ENCODE measurements at regions not wholly inside any gene's neighbourhood (a gene's known extent, or its start where the extent isn't known, plus 50 kb on each side); places are given as distances from the start of the nearest gene placed in this dataset.

DNA sequence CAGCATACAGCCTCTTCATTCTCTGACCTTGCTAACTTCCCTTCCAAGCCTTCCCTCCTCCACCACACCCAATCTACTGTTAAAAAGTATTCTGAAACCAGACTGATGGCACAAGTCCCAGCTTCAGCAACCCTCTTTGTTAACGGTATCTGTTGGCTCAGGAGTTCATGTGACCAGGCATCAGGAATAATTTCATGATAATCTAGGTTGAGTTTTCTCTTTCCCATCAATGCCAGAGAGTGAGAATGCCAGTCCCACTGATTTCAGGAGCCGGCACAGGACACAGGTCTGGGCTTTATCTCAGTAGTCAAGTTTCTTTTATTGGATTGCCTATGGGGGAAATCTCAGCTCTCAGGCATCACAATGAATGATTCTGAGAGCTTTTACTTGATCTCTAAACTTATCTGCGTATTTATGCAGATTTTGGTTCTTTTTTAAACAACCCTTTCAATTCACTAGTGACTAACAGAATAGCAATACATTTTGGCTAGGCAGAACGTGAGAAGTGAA is 231.0 kb upstream of the LYZL1 start:
- no peaks in the 10 kb centered on the region for H3K9me3 Mint-ChIP-seq
- H3K27me3 Mint-ChIP-seq = no peaks in the 10 kb centered on the region
- ATAC-seq (replicated peaks) (no peak), DNase-seq (no peak)
- H3K4me1 Mint-ChIP-seq = no peaks in the 10 kb centered on the region
- no peak overlapping the region for H3K27ac Mint-ChIP-seq
- H3K4me3 Mint-ChIP-seq = no peak overlapping the region
- no peaks in the 10 kb centered on the region for H3K36me3 Mint-ChIP-seq

DNA sequence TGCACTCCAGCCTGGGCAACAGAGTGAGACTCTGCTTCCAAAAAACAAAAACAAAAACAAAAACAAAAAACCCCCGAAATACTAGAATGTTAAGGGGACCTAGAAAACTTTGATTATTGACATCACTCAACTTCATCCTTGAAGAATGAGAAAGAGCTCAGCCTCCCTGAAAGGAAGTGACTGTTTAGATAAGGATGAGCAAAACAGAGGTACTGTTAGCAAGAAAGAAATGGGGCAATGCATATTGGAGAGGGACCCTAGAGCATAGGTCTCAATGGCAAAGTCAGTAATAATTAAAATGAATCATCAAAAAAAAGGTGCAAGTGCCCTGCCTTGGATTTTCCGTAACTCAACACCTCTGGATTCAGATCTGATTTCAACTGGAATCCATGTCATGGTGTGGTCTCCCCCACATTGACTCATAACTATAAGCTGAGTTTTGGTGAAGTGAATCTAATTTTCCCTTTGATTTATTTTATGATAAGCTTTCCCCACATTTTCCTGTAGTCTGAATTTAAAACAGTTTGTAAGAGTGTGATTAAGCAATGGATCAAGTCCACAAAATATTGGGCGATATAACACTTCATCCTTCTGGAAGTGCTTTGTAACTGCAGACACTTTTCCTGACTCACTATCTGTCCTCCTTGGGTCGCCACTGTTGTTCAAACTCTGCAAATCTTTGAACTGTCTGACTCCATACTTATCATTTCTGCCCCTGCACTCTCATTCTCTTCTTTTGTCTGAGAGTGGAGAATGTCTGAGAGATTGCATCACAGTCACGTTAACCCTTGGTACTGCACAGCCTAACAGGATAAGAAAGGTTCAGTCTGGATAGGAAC is 224.8 kb upstream of the LYZL1 start:
- no peak for DNase-seq
- Mint-ChIP-seq H3K4me3 (no peak overlapping the region), H3K4me1 (no peaks in the 10 kb centered on the region), H3K9me3 (no peaks in the 10 kb centered on the region), H3K36me3 (no peaks in the 10 kb centered on the region), H3K27ac (no peak overlapping the region), H3K27me3 (peaks cover 0 to 4% of the 10 kb centered on the region in 2 donors)
- no peak for ATAC-seq (replicated peaks)

DNA sequence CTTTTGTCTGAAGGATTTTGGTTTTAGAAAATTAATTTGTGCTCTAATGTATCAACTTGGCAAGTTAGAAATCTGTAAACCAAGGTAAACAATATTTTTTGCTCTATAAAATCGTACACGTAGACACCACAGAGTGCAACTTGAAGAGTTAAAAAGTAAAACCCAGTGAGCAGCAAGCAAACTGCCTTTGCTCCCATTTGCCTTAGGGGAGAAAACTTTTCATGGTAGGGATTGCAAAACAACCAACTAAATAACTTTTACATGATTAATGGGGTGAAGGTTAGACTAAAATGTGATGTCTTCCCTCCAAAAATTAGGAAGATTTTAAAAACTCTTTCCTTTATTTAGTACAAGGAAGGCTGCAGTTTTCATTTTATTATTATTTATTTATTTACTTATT is 224.2 kb upstream of the LYZL1 start:
- Mint-ChIP-seq H3K4me1 (no peaks in the 10 kb centered on the region), H3K4me3 (no peak overlapping the region), H3K27ac (no peak overlapping the region), H3K27me3 (peaks cover 0 to 4% of the 10 kb centered on the region in 2 donors), H3K36me3 (no peaks in the 10 kb centered on the region), H3K9me3 (no peaks in the 10 kb centered on the region)
- ATAC-seq (replicated peaks) = no peak
- no peak for DNase-seq

DNA sequence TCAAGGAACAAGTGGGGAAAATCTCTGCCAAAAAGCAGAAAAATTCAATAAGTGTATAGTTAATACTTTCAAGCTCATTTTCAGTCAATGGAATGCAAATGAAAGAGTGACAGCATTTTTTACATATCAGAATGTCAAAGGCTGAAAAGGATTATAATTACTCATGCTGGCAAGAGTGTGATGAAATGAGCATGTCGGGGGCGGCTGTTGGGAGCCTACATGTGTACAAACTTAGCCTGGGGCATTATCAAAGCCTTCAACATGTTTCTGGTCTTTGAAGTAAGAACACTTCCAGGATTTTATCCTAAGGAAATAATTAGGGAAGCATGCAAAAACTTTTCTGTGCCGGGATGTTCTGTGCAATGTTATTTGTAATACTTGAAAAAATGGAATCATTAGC is 221.7 kb upstream of the LYZL1 start:
- Mint-ChIP-seq H3K27me3 (peaks cover 0 to 4% of the 10 kb centered on the region in 2 donors), H3K36me3 (no peaks in the 10 kb centered on the region)
- ATAC-seq (replicated peaks) = no peak

DNA sequence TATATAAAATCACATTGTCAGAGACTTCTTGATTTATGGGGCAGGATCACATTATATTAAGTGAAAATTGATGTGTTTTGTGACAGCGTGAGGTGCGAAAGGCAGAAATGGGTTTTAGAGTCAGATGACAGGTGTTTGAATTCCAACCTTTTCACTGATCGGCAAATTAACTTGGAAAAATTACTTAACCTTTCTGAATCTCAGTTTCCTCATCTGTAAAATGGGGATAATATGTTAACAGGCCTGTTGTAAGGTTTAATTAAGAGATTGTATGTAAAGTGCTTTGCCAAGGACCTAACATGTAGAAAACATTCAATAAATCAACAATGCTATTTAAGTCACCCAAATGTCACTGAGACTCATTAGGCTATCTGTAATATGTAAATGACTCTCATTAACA is 221.2 kb upstream of the LYZL1 start:
- ATAC-seq (replicated peaks) (no peak), DNase-seq (no peak)
- no peaks in the 10 kb centered on the region for H3K36me3 Mint-ChIP-seq
- H3K9me3 Mint-ChIP-seq = no peaks in the 10 kb centered on the region
- no peak overlapping the region for H3K4me3 Mint-ChIP-seq
- peaks cover 0 to 4% of the 10 kb centered on the region in 2 donors for H3K27me3 Mint-ChIP-seq
- H3K27ac Mint-ChIP-seq = no peak overlapping the region
- no peaks in the 10 kb centered on the region for H3K4me1 Mint-ChIP-seq

More for the DNA sequence above, 221.7 kb upstream of the LYZL1 start:
- no peaks in the 10 kb centered on the region for H3K9me3 Mint-ChIP-seq
- no peak overlapping the region for H3K27ac Mint-ChIP-seq
- no peak for DNase-seq
- no peaks in the 10 kb centered on the region for H3K4me1 Mint-ChIP-seq
- H3K4me3 Mint-ChIP-seq = no peak overlapping the region

DNA sequence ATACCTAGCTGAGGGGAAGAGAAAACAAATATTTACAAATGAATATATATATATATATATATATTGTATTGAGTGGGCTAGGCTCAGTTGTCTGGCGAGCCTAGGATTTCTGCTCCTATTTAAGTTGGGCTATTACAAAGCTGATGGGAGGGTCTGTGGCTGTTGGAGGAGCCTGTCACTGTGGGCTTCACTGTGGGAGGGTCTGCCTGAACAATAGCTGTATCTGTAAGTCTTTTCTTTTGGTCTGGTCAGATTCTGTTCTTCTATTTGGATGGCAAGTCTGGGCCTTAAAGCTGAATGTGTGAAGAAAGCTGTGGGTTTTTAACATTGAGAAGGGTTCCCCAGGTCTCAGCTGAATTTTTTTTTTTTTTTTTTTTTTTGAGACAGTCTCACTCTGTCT is 220.6 kb upstream of the LYZL1 start:
- no peak overlapping the region for H3K4me3 Mint-ChIP-seq
- no peak overlapping the region for H3K27ac Mint-ChIP-seq
- peaks cover 0 to 4% of the 10 kb centered on the region in 2 donors for H3K27me3 Mint-ChIP-seq
- no peaks in the 10 kb centered on the region for H3K36me3 Mint-ChIP-seq
- no peak for DNase-seq
- no peak for ATAC-seq (replicated peaks)
- no peaks in the 10 kb centered on the region for H3K4me1 Mint-ChIP-seq
- no peaks in the 10 kb centered on the region for H3K9me3 Mint-ChIP-seq

DNA sequence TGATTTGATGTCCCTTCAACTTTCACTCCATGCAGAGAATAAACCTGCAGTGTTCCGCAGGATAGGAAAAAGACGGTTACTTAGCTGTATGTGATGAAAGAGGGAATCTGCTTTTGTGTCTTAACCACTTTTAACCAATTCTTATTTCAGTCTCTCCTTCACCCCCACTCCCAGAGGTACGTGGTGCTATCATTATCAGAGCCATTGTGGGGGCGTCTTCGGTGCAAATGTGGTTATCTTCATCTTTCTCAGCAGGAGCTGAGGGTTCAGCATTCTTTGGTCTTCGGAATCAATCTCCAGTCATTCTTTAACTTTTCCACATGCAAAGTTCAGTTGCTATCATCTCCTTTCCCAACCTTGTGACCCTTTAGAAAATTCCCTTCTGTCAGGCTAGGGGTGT is 219.9 kb upstream of the LYZL1 start:
- H3K4me1 Mint-ChIP-seq = no peaks in the 10 kb centered on the region
- H3K36me3 Mint-ChIP-seq = no peaks in the 10 kb centered on the region
- ATAC-seq (replicated peaks) (no peak), DNase-seq (no peak)
- no peak overlapping the region for H3K27ac Mint-ChIP-seq
- no peak overlapping the region for H3K4me3 Mint-ChIP-seq
- H3K27me3 Mint-ChIP-seq = peaks cover 0 to 4% of the 10 kb centered on the region in 2 donors
- H3K9me3 Mint-ChIP-seq = no peaks in the 10 kb centered on the region

DNA sequence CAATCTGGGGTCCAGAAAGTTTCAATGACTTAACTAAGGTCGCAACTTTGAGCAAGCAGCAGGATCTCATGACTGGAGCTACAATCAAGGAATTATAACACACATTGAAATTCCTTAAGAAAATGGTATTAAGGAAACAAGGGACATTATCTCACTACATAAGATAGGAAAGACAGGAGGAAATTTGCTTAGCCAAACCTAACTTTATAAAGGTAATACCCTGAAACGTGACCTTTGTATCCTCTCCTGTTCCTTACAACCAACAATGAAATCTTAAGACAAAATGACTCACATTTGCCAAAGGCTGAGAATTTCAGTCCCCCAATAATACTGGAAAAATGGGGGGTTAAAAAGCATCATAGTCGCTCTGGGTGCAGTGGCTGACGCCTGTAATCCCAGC is 218.9 kb upstream of the LYZL1 start:
- Mint-ChIP-seq H3K4me1 (no peaks in the 10 kb centered on the region), H3K4me3 (no peak overlapping the region), H3K27me3 (no peaks in the 10 kb centered on the region), H3K36me3 (no peaks in the 10 kb centered on the region), H3K9me3 (no peaks in the 10 kb centered on the region), H3K27ac (no peak overlapping the region)
- ATAC-seq (replicated peaks) = no peak
- no peak for DNase-seq

DNA sequence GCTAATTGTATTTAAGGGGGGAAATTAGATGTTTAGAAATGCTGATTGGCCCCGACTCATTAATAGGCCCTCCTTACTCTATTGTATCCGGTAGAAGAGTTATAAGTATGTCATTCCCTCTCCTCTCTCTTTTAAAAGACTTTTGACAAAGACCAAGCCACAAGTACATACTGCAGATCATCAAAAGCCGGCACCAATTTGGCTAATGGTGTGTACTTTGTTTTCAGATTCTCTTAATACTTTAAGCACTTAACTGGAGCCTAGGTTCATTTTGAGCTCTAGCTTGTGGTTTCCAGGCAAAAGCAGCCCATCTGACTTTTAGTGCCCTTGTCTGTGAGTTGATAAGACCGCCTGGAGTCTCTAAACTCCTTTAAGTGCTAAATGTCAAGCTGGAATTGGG is 210.0 kb upstream of the LYZL1 start:
- Mint-ChIP-seq H3K4me3 (no peak overlapping the region), H3K27ac (no peak overlapping the region), H3K9me3 (peaks cover 0 to 2% of the 10 kb centered on the region in 2 donors), H3K27me3 (no peaks in the 10 kb centered on the region), H3K4me1 (no peaks in the 10 kb centered on the region), H3K36me3 (no peaks in the 10 kb centered on the region)
- ATAC-seq (replicated peaks) = no peak
- DNase-seq = no peak

DNA sequence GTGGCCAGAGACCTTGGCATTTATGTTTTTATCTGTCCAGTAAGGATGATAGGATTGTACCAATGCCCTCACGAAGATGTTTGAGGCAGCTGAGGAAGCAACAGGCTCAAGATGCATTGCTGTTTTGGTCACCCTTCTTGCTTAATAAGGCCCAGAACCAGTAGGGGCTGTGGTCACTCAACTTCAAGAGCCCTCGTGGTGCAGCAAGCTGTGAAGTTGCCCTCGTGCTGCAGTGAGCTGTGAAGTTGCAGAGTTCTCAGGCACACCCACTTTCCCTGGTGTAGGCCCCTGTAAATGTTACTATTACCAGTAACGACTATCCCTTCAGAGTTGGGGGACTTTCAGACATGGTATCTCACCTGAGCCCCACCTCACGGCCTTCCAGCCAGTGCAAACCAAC is 207.6 kb upstream of the LYZL1 start:
- H3K4me3 Mint-ChIP-seq = no peak overlapping the region

DNA sequence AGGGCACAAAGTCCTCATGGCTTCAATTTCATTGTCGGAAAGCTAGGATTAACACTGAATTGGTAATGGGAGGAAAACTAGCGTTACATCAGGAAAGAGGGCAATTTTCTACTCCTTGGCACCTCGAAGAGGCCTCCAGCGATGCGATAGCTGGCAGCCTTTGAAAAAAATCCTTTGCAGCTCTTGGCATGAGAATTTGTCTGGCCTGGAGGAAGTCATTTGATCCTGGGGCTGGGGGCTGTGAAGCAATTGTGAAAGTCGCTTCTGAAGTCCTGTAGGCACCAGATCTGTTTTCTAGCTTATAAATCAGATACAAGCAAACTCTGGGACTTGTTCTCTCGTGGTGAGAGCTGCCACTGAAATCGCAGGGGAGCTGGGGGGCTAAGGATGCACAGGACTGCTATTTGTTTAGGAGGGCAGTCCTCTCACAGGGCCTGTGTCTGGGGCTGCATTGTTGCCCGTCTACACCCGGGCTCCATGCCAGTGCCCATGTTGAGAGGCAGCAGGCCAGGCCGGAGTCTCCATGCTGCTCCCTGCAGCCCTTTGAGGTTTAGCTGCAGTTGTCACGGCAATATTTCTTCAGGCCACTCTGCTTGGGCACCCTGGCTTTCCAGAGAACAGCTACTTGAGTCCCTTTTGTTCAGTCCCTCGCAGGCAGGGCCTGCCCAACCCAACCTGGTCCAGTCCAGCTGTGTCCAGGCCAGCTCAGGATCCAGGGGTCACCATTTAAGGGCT is 206.8 kb upstream of the LYZL1 start:
- Mint-ChIP-seq H3K9me3 (peaks cover 2 to 3% of the 10 kb centered on the region in 2 donors), H3K36me3 (no peaks in the 10 kb centered on the region), H3K4me1 (no peaks in the 10 kb centered on the region), H3K27ac (no peak overlapping the region), H3K4me3 (no peak overlapping the region), H3K27me3 (no peaks in the 10 kb centered on the region)
- DNase-seq = no peak
- no peak for ATAC-seq (replicated peaks)

More for the DNA sequence above, 207.6 kb upstream of the LYZL1 start:
- H3K4me1 Mint-ChIP-seq = no peaks in the 10 kb centered on the region
- H3K27ac Mint-ChIP-seq = no peak overlapping the region
- no peaks in the 10 kb centered on the region for H3K27me3 Mint-ChIP-seq
- ATAC-seq (replicated peaks) (no peak), DNase-seq (no peak)
- peaks cover 2 to 3% of the 10 kb centered on the region in 2 donors for H3K9me3 Mint-ChIP-seq
- H3K36me3 Mint-ChIP-seq = no peaks in the 10 kb centered on the region

DNA sequence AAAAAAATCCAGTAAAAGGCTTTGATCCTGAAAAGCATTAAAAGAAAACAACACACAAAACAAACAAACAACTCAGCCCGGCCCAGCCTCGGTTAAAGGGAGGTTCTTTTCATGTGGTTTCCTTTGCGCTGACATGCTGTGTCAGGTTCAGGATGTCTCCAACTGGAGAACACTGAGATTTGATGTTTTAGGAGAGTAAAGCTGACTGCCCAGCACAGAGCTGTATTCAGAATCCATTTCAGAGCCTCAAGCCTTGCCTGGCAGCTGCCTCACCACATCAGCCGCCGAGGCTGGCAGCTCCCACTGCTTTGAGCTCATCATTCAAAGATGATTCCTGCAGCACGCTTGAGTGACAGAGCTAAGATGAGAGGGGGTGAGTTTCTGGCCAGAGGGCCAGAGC is 205.8 kb upstream of the LYZL1 start:
- no peak overlapping the region for H3K4me3 Mint-ChIP-seq
- no peaks in the 10 kb centered on the region for H3K4me1 Mint-ChIP-seq
- H3K27me3 Mint-ChIP-seq = no peaks in the 10 kb centered on the region
- DNase-seq (no peak), ATAC-seq (replicated peaks) (no peak)
- no peaks in the 10 kb centered on the region for H3K36me3 Mint-ChIP-seq
- H3K27ac Mint-ChIP-seq = no peak overlapping the region
- H3K9me3 Mint-ChIP-seq = peaks cover 2 to 3% of the 10 kb centered on the region in 2 donors

DNA sequence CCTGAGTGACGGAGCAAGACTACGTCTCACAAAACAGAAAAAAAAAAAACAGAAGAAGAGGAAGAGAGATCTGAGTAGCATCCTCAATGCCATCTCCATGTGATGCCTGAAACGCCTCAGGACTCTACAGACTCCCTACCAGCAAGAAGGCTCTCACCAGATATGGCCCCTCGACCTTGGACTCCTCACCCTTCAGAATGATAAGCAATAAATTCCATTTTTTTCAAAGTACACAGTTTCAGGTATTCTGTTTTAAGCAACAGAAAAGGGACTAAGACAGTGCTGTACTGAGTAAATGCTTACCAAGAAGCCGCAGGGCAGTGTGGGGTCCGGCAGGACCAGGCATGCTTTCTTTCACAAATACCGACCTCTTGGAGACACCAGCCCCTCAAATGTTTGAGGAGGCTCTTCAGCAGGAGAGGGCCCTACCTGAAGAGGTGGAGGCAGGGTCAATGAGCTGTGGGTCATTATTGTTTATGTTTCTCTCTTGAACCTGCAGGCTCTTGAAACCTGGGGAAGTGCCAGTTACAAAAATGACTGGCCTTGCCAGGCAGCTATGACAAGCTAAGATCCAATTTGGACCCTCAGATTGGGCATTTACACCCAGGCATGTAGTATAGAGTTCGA is 204.1 kb upstream of the LYZL1 start:
- ATAC-seq (replicated peaks) = no peak

DNA sequence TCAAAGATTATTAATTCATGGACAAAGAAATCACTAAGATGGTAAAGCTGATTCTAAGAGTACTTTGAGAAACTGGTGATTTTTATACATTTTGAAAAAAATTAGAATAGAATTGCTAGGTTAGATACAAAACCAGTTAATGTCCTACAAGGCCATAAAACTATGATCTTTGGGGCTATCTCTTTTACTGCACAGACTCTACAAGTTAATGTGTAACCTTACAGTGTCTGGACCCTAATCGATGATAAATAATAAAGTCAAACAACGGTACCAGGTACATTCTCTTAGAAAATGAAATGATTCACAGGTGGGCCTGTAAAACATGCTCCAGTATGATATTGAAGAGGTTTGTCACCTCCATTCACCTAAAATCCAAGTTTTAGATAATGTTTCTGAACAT is 199.8 kb upstream of the LYZL1 start:
- no peaks in the 10 kb centered on the region for H3K36me3 Mint-ChIP-seq
- ATAC-seq (replicated peaks) = no peak
- H3K9me3 Mint-ChIP-seq = peaks cover 3 to 5% of the 10 kb centered on the region in 2 donors
- H3K4me3 Mint-ChIP-seq = no peak overlapping the region
- no peaks in the 10 kb centered on the region for H3K4me1 Mint-ChIP-seq
- DNase-seq = no peak
- no peaks in the 10 kb centered on the region for H3K27me3 Mint-ChIP-seq
- no peak overlapping the region for H3K27ac Mint-ChIP-seq

More for the DNA sequence above, 204.1 kb upstream of the LYZL1 start:
- H3K4me3 Mint-ChIP-seq = no peak overlapping the region
- H3K27ac Mint-ChIP-seq = no peak overlapping the region
- DNase-seq = no peak
- no peaks in the 10 kb centered on the region for H3K36me3 Mint-ChIP-seq
- no peaks in the 10 kb centered on the region for H3K27me3 Mint-ChIP-seq
- peaks cover 3 to 4% of the 10 kb centered on the region in 2 donors for H3K9me3 Mint-ChIP-seq
- no peaks in the 10 kb centered on the region for H3K4me1 Mint-ChIP-seq
